GM19035 (cell line): ENCODE measurements at regions not wholly inside any gene's neighbourhood (a gene's known extent, or its start where the extent isn't known, plus 50 kb on each side); places are given as distances from the start of the nearest gene placed in this dataset.

Experiments used
- ATAC-seq: cut with Tn5 transposase; IDR thresholded peaks from one replicate; pipeline ENCODE4 v1.9.1; 2021; ENCODE audit not compliant: unreplicated experiment

DNA sequence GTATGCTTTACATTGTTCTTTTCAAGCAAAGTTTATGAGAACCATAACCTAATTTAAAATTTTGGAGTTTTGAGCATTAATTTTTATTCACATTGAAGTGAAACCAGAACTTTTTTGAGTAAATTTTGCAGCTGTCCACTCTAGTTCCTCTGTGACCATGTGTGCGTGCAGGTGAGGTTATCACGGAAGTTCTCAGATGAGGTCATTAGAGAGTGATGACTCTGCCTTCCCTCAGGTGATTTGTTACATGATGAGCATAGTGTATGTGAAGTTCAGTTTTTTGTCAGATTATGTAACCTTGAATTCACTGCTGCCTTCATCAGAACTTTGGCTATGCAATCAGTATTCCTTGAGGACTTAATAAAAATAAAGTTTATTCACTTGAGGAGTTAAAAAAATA lies 828.2 kb downstream of the ADGRL2 start:
- ATAC-seq: no peak

DNA sequence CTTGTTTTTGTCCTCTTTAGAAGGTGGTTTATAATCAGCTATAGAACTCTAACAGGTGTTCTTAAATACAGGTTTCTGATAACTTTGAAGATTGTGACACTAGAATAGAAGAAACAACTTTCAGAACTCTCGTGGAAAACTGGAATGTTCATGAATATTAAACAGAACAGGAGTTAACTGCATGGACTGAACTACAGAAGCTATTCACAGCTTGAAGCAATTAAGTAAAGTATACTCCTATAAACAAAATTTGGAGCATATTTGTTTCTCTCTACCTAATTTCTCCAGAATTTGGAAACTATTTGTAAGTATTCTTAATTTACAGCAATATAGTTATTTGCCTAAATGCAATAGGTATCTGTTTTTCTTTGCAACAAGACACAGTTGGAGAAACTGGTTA lies 824.8 kb downstream of the ADGRL2 start:
- no peak for ATAC-seq

DNA sequence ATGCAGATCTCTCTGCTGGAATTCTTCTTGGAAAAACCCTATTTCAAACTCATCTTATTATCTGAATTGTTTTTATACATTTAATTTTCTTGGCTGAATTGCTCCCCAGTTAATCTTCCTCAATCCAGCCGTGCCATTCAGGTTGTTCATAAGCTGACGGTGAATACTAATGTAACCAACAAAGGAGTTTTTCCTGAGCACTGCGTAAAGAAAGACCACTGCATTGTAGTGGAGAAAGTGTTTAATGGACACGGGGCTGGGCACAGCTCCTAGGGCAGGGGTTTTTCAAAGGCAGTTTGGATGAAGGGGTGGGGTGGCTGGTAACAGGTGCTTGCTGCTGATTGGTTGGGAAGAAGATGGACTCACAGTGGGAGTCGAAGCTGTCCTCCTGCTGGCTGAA lies 820.3 kb downstream of the ADGRL2 start:
- no peak for ATAC-seq

DNA sequence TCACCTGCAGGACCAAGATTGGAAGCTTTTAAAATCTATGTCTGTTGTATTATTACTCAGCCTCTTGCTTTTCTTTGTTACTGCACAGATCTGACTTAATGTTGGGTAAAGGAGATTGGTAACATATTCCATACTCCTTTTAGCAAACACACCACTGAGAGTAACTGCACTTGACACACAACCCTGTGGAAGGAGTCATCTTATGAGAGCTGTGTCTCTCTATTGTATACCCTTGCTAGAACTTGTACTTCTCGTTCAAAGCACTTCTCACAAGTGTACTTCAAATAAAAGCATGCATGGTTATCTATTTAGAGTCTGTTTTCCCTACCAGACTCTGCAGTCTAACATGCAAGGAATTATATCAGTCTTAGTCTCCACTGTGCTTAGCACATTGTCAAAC lies 813.4 kb downstream of the ADGRL2 start:
- no peak for ATAC-seq

DNA sequence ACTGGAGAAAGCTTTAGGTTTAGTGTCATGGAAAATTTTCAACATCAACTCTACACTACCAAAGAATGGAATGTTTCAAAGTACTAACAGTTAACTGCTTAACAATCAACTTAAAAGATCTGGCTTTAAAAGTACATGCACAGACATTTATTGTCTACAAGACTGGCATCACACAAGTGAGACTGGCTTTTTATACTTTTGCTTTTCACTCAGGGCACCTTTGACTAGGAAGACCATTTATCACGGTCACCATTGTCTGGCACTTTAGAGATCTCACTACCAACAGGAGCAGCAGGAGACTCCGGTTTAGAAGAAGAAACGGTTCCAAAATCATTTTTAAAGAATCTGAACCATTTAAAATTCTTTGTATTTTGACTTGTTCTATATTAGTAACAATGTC lies 812.3 kb downstream of the ADGRL2 start:
- ATAC-seq: no peak

DNA sequence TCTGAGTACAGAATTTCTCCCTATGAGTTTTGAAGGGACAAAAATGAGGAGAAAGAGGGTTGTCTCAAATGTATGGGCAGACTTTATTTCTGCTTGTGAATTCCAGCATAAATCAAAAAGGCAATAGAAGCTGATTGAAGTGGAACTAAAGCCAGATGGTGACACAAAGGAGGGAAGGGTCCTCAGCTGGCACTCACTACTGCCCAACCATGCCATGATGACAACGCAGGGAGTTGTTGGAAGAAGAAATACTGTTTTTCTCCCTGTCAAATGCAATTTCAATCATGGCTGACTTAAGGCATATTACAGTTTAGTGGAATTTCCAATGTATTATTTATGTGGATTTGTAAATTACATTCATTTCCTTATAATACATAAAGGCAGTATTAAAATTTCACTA lies 805.8 kb downstream of the ADGRL2 start:
- ATAC-seq: no peak

DNA sequence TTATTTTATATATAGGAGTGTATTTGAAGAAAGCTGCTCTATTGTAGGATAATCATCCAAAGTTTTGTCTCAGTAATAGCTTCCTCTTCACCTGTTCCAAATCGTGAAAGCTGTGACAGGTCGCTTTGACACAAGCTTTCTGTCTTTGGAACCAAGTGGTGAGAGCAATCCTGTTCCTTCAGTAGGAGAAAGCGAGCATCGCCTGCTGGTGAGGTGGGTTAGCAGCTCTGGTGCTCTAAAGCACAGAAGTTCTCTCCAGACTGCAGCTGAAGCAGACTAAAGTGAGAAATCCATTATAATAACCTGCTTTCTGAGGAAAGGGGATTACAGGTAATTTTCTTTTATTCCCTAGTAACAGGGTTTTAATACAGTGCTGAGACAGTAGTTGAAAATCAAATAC lies 803.8 kb downstream of the ADGRL2 start:
- ATAC-seq: no peak

DNA sequence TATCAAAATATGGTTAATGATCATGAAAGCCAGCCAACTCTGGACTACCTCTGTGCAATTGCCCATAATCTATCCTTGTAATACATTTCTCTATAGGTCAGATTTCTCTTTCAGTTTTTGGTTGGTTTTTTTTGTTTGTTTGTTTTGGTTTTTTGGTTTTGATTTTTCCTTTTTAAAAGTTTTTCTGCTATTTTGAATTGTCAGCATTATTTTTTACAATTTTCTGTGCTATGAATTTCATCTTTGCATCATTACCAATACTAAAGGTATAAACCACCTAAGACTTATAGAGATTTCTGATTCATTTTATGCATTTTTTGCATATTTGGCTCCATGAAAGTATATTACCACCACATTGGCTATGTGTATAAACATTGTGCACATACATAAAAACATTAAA lies 799.6 kb downstream of the ADGRL2 start:
- ATAC-seq: no peak

DNA sequence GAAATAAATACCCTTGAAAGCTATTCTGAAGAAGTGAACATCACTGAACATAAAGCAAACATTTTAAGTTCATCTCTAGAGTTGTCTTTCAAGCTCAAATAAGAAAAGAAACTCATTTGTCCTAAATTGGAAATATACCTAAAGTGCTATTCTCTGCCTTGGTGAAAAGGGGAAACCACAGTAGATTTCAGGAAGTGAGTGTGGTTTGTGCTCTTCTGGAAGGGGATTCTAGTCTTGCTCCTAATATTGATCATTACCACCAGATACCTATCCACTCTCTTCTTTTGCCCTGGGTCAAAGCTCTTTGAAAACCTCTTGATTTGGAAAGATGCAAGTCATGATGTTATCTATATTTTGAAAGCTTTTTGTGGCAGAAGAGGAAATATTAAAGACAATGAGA lies 798.1 kb downstream of the ADGRL2 start:
- ATAC-seq: no peak

DNA sequence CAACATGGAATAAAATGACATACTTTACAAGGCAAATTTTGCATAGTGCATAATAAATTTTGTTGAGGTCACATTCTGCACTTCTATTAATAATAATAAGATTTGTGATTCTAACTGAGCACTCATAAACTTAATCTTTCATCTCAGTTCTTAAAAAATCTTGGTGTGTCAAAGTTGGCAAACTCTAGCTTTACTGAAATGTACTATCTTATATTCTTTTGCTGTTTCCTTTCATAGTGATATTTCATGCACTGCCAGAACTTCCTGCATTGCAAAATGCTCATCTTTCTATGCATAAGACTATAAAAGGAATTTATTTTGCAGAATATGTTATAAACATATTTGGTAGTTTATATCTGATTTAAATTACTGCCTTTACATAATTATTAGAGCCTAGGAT lies 797.6 kb downstream of the ADGRL2 start:
- no peak for ATAC-seq

DNA sequence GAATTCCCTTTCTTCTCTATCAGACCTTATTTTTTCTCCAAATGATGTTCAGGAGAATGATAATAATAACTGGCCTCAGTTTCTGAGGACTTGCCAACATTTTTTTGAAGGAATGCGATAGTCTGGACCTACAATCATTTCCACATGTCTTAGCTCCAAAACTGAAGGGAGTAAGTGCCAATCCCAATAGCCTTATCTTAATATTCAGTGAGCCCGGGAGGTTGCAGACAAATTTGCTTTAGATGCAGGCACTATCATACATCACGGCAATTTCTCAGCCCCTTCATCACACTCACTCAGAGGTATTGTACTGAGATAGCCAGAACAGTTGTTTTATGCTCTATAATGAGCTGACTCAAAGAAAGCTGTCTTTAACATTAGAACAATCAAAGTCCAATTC lies 796.9 kb downstream of the ADGRL2 start:
- ATAC-seq: no peak

DNA sequence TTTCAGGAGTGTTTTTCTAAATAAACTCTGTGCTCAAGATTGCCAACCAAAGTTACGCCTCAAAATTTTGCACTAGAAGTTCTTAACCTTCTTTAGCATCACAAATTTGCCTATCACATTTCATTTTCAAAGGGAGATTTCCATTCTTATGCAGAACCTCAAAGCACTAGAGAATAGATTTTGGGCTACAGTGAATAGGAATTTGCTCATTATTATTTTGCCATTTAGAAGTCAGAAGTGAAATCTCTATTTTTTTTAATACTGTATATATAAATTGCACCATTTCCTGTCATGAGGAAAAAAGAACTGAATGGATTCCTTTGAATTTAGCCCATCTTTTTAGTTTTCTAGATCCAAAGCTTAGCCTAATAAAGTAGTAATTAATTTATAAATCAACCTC lies 796.4 kb downstream of the ADGRL2 start:
- ATAC-seq: no peak

DNA sequence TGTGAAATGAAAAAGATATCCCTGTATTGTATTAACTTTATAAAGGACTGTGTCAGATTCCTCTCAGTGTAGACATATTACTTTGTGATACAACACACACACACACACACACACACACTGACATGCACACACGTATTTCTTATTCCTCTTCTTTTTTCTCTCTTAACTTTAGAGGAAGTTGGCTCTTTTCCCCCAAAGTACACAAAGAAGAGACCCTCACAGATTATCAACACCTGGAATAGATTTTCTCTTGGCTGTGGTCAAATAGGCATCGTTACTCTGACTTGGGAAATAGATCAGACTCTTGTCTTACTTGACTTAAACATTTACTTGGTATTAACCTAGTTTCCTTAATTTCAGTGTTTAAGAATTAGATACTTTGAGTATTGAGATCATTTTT lies 792.8 kb downstream of the ADGRL2 start:
- no peak for ATAC-seq

DNA sequence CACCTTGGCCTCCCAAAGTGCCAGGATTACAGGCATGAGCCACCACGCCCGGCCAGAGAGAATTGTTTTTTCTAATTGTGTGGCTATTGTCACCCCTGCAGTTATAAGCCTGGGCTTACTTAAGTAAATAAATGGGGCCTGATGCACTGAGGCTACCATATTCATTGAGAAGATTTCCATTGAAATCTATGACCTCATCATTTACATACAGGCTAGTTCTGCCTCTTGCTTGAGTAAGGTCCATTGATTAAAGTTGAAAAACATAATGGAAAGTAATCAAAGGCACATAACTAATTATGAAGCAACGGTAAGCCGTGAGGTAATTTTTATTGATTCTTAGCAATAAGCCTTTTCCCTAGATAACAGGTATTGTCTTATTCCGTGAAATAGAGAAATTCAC lies 788.9 kb downstream of the ADGRL2 start:
- no peak for ATAC-seq

DNA sequence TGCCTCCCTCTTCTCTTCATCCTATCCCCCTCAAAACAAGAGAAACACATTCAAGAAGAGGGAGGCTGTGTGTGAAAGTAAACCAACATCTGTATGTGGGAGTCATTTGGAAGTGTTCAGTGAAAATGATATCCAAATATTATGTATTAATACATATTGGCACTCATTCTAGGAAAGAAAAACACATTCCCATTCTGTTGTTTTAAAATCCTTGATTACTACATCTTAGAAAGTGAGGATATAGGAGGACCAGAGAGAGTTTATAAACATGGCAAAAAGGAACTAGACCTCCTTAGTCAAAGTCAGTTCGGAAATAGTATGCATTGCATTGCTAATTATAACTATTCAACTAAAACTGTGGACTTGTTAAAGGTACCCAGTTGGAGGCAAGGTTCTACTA lies 786.6 kb downstream of the ADGRL2 start:
- ATAC-seq: no peak

DNA sequence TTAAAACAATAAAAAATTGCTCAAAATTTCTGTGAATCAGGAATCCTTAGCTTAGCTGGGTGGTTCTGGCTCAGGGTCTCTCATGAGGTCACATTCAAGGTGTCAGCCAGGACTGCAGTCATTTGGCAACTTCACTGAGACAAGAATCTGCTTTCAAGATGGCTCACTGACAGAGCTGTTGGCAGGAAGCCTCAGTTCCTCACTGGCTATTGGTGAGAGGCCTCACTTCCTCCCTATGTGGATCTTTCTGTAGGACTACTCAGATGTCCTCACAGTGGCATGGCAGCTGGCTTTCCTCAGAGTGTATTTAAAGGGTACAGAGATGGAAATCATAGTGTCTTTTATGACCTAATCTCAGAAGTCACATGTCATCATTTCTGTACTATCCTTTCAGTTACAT lies 785.7 kb downstream of the ADGRL2 start:
- no peak for ATAC-seq

DNA sequence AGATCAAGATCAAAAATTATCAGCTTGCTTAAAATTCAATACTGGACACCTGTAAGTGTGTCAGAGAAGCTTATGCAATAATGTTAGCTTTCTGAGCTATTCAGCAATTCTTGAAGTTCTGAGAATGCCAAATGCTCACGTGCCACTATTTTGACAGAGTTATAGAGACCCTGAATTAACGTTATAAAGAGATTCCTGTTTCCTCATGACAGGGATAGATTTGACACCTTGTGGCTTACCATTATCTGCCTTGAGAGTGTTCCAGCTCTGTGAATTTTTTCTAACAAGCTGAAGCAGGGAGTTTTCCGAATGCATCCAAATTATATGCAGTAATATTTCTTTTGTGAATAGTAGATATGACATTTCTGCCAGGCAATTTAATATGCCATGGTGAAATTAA lies 781.6 kb downstream of the ADGRL2 start:
- no peak for ATAC-seq

DNA sequence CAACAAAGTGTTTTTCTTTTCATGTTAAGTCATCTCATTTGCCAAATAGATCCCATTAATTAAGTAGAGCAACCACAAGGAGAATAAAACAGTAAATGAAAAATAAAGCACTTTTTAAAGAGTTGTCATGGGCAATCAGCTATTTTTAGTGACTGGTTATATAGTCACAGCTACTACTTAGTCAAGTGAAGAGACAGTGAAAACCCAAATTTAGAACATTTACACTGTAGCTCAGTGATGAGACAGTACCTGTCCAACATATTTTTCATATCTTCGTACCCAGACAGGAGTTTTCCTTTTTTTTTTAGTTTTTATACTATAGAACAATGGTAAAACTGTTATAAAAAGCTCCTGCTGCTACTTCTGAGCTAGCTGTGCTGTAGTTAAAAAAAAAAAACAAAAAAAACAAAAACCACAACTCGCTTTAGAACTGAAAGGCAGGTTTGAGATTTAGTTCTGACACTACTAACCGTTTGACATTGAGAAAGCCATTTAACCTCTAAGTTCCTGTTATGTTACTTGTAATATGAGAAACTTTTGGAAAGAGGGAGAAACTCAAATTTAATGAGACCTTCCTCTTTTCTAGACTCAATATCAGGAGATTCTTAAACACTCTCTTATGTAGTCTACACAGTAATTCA lies 777.5 kb downstream of the ADGRL2 start:
- ATAC-seq: no peak

DNA sequence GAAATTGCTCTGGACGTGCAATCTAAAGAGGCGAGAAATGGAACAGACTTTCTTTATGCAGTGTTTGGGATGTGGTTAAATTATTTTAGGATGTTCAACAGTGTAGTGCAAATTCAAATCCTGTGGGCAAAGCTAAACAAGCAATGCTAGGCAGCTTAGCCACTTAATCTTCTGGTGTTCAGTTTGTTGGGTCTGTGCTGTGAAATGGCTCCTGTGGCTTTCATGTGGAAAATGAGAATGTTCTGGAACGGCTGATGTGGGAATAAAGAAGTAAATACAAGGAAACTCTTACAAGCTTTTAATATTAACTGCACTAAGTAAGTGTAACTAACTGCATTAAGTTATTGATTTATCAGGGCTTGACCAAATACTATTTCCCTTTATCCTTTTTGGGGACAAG lies 766.6 kb downstream of the ADGRL2 start:
- ATAC-seq: no peak

DNA sequence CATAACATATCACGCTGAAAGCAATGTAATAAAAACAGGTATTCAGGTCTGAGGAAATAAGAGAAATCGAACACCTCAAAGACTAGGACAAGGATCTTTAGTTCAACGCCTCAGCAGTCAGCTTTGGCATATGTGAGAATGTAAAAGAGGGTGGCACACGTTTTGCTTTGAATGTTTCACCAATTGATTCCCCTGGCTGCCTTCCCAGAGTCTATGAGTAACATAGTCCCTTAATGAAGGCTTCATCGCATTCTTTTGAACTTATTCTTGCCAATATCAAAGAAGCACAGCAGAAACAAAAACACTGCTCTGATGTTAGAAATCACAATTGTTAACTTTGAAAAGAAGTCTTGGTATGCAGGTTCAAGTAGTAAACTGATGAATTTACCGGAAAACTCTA lies 764.8 kb downstream of the ADGRL2 start:
- no peak for ATAC-seq

DNA sequence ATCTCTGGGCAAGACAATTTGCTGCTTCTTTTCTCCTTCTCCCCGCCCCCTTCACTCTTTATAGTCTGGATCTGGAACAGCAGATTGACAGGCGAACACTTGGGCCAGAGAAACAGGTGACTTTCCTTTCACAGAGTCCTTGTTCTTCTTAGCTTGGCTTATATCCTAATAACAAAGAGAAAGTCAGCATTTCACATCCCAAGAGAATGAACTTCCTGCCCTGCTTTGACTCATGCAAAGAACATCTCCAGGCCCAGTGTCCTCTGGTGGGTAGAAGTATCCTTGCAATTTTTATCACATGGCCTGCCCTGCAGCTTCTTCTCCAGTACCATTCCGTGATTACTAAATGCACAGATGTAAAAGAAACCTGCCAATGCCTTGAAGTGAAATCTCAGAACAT lies 764.4 kb downstream of the ADGRL2 start:
- no peak for ATAC-seq

DNA sequence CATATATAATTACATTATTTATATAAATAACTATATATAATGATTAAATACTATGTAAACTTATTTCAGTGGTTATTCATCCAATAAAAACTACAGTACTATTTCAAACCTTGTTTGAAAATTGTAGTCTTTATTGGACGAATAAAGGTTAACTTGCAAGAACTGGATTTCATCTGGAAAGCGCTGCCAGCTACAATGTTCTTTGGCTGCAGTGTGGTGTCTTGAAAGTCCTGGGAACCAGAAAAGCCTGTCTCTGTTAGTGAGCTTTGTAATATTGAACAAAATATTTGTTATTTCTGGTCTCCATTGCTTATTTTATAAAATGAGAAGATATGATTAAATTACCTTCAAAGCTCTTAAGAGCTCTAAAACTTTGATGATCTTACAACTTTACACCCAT lies 763.6 kb downstream of the ADGRL2 start:
- no peak for ATAC-seq

DNA sequence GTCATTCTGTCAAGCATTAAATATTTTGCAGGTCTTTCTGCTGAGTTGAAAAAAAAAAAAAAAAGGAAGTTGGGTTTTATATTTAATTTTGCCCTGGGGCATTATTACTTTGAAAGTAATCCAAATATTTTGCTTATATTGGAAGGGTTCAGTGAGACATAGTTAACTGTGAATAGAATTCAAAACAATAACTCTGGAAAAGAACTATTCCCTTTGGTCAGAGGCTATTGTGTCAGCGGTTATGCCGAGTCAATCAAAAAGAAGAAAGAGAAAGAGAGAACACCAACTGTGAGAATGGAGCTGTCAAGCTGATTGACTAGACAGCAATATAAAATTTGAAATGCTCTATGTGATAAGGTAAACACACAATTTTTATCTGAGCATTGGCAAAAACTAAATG lies 761.7 kb downstream of the ADGRL2 start:
- no peak for ATAC-seq

DNA sequence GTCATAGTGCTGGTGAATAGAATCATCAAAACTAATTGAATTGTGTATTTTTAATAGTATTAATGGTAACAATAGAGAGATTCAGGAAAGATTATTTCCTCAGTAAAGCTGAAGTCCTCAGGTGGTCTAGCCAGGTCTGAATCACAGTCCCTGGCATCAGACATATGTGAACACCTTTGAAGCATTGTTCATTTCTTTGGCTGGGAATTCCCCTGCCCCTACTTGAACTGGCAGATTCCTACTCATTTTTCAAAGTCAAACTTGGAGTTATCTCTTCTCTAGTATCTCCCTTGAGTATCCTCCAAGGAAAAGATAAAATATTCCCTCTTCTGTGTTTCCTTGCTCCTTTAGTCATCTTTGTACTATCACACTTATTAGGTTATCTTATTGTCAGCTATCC lies 759.8 kb downstream of the ADGRL2 start:
- no peak for ATAC-seq
